ENCODE measurements at regions not wholly inside any gene's neighbourhood (a gene's known extent, or its start where the extent isn't known, plus 50 kb on each side); places are given as distances from the start of the nearest gene placed in this dataset.

- Mint-ChIP-seq H3K27me3 (ENCODE audit: low read depth) (no peaks in the 10 kb centered on the region), H3K9me3 (peaks cover 2 to 3% of the 10 kb centered on the region in 2 experiments; a peak in 2 of 5 replicates), H3K36me3 (ENCODE audit: insufficient read depth in 1 of 3, low read depth in 3 of 3) (no peaks in the 10 kb centered on the region), H3K4me3 (no peak overlapping the region), H3K4me1 (peaks cover 0 to 4% of the 10 kb centered on the region in 2 experiments; a peak in 1 of 4 replicates), H3K27ac (no peak overlapping the region)
- Histone ChIP-seq H3K9ac (ENCODE audit: extremely low read depth, insufficient read length, low read length) (no peak overlapping the region), H4K20me1 (ENCODE audit: control insufficient read depth, insufficient read depth, insufficient read length) (no peaks in the 10 kb centered on the region), H3K23ac (ENCODE audit: insufficient read length, low read depth, low read length) (no peak overlapping the region), H3K23me2 (ENCODE audit: insufficient read length, low read depth, low read length, poor library complexity, severe bottlenecking) (no peaks in the 10 kb centered on the region), H3K4ac (ENCODE audit: low read depth, low read length) (no peak overlapping the region), H3K4me2 (ENCODE audit: insufficient read depth, insufficient read length, low read length) (no peak overlapping the region), H2AFZ (ENCODE audit: low read length) (no peak overlapping the region), H2AK5ac (ENCODE audit: insufficient read length, low read length) (no peak overlapping the region), H3T11ph (ENCODE audit: low read length) (no peak overlapping the region), H4K8ac (replicated peaks; ENCODE audit: insufficient read length, low read depth, low read length) (no peak overlapping the region), H3K14ac (ENCODE audit: insufficient read depth, low read length) (no peak overlapping the region), H2BK5ac (ENCODE audit: insufficient read length, low read length) (no peak overlapping the region), H2BK15ac (ENCODE audit: low read depth, low read length) (no peak overlapping the region), H3K79me2 (ENCODE audit: insufficient read depth, low read length) (no peaks in the 10 kb centered on the region), H3K9me3 (ENCODE audit: control insufficient read depth, low read depth, low read length) (no peaks in the 10 kb centered on the region), H3K79me1 (ENCODE audit: insufficient read depth, low read depth, low read length, poor library complexity, severe bottlenecking) (no peaks in the 10 kb centered on the region), H2BK20ac (ENCODE audit: low read depth, low read length, poor library complexity, severe bottlenecking) (no peak overlapping the region), H3K4me1 (ENCODE audit: insufficient read depth, low read length) (no peaks in the 10 kb centered on the region), H3K18ac (ENCODE audit: insufficient read length, low read depth, low read length) (no peak overlapping the region), H2BK12ac (ENCODE audit: insufficient read length, low read depth, low read length) (no peak overlapping the region), H3K27ac (ENCODE audit: insufficient read length, low read depth, low read length) (no peak overlapping the region), H3K56ac (ENCODE audit: insufficient read length, low read depth, low read length) (no peak overlapping the region), H3K27me3 (ENCODE audit: insufficient read depth, low read length) (no peaks in the 10 kb centered on the region), H4K91ac (ENCODE audit: insufficient read length, low read depth, low read length) (no peak overlapping the region), H4K5ac (ENCODE audit: insufficient read length, low read depth, low read length) (no peak overlapping the region), H2BK120ac (ENCODE audit: low read depth, low read length, poor library complexity, severe bottlenecking) (no peak overlapping the region)
- DNase-seq, result no peak
- no CpG with 5 or more reads among the region's 4 CpGs for WGBS (ENCODE audit: extremely low coverage, insufficient read length, low lambda C conversion rate)
- TF ChIP-seq, protein P1, sequence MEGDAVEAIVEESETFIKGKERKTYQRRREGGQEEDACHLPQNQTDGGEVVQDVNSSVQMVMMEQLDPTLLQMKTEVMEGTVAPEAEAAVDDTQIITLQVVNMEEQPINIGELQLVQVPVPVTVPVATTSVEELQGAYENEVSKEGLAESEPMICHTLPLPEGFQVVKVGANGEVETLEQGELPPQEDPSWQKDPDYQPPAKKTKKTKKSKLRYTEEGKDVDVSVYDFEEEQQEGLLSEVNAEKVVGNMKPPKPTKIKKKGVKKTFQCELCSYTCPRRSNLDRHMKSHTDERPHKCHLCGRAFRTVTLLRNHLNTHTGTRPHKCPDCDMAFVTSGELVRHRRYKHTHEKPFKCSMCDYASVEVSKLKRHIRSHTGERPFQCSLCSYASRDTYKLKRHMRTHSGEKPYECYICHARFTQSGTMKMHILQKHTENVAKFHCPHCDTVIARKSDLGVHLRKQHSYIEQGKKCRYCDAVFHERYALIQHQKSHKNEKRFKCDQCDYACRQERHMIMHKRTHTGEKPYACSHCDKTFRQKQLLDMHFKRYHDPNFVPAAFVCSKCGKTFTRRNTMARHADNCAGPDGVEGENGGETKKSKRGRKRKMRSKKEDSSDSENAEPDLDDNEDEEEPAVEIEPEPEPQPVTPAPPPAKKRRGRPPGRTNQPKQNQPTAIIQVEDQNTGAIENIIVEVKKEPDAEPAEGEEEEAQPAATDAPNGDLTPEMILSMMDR (conservative IDR thresholded peaks at IDR 0.05), result no peak
Observed at GRCh38 chr2:13919981-13920382, 712.5 kb upstream of the LRATD1 start.
